CD14-positive monocyte (primary cell): ENCODE measurements at regions not wholly inside any gene's neighbourhood (a gene's known extent, or its start where the extent isn't known, plus 50 kb on each side); places are given as distances from the start of the nearest gene placed in this dataset.

ENCODE experiments used
- DNase-seq, 3 donors: peaks; one replicate each; pipeline ENCODE4 v3.0.0-alpha.2; 2011 to 2022
- H2AFZ ChIP-seq: 2 replicates; pipeline ENCODE4 v1.6.0; 2012; ENCODE audit warnings: mild to moderate bottlenecking, low read depth, low read length, inconsistent platforms; ENCODE audit not compliant: insufficient read depth, poor library complexity, severe bottlenecking
- H3K27ac ChIP-seq, 2 donors: 1 replicate in 1 of 2; 2 replicates in 1 of 2; pipeline ENCODE4 v1.5.1; 2012 to 2013; ENCODE audit warnings: low read length in 2 of 2, control low read depth in 1 of 2, inconsistent platforms in 1 of 2, low read depth in 1 of 2, mild to moderate bottlenecking in 1 of 2
- H3K27me3 ChIP-seq, 2 donors: one replicate each; pipeline versions ENCODE4 v1.6.0 to v1.6.1; 2011 to 2013; ENCODE audit warnings: low read length in 2 of 2; ENCODE audit not compliant: control insufficient read depth in 2 of 2, insufficient read depth in 2 of 2
- H3K36me3 ChIP-seq, 2 donors: replicated peaks in 1 of 2; 1 replicate in 1 of 2; 2 replicates in 1 of 2; pipeline versions ENCODE4 v1.5.1 to v1.6.1; 2012 to 2013; ENCODE audit warnings: low read length in 2 of 2, control low read depth in 1 of 2, inconsistent platforms in 1 of 2, mild to moderate bottlenecking in 1 of 2; ENCODE audit not compliant: insufficient read depth in 2 of 2, control insufficient read depth in 1 of 2
- H3K4me1 ChIP-seq, 2 donors: 1 replicate in 1 of 2; 2 replicates in 1 of 2; pipeline versions ENCODE4 v1.5.1 to v1.6.1; 2012 to 2013; ENCODE audit warnings: low read length in 2 of 2, control low read depth in 1 of 2, inconsistent platforms in 1 of 2, mild to moderate bottlenecking in 1 of 2, moderate library complexity in 1 of 2; ENCODE audit not compliant: insufficient read depth in 2 of 2, control insufficient read depth in 1 of 2
- H3K4me2 ChIP-seq: replicated peaks from 2 replicates; pipeline ENCODE3; 2012; ENCODE audit warnings: low read length, moderate library complexity, mild to moderate bottlenecking; ENCODE audit not compliant: poor library complexity, severe bottlenecking; ENCODE audit errors: extremely low read depth
- H3K4me3 ChIP-seq, 3 experiments: fragments of 200-600 bp in 1 of 3; sonication (generic) in 1 of 3; replicated peaks in 1 of 3; 1 replicate in 2 of 3; 2 replicates in 1 of 3; pipeline ENCODE4 v1.5.1; 2011 to 2013; ENCODE audit warnings: low read length in 3 of 3, mild to moderate bottlenecking in 3 of 3, control low read depth in 2 of 3, low read depth in 2 of 3, inconsistent platforms in 1 of 3, moderate library complexity in 1 of 3
- H3K79me2 ChIP-seq: 2 replicates; pipeline ENCODE4 v1.6.0; 2012; ENCODE audit warnings: mild to moderate bottlenecking, control low read depth, inconsistent platforms, low read length, moderate library complexity; ENCODE audit not compliant: insufficient read depth
- H3K9ac ChIP-seq: 2 replicates; pipeline ENCODE4 v1.6.0; 2017; ENCODE audit warnings: low read length, mild to moderate bottlenecking; ENCODE audit not compliant: insufficient read depth, poor library complexity, severe bottlenecking
- H3K9me3 ChIP-seq, 2 donors: replicated peaks in 1 of 2; 1 replicate in 1 of 2; 2 replicates in 1 of 2; pipeline versions ENCODE4 v1.5.1 to v1.6.1; 2012 to 2013; ENCODE audit warnings: low read length in 2 of 2, control low read depth in 1 of 2; ENCODE audit not compliant: control insufficient read depth in 1 of 2, insufficient read depth in 1 of 2
- H4K20me1 ChIP-seq: 2 replicates; pipeline ENCODE4 v1.6.0; 2012; ENCODE audit warnings: mild to moderate bottlenecking, low read length, control low read depth, moderate library complexity; ENCODE audit not compliant: insufficient read depth
- H3K27ac Mint-ChIP-seq, 7 donors: one replicate each; pipeline ENCODE4 v1.8.0; 2020; ENCODE audit warnings: mild to moderate bottlenecking in 7 of 7, mixed read lengths in 7 of 7, moderate library complexity in 6 of 7, inconsistent platforms in 2 of 7
- H3K27me3 Mint-ChIP-seq, 3 donors: one replicate each; pipeline ENCODE4 v1.8.0; 2021 to 2022; ENCODE audit warnings: low read depth in 3 of 3, mild to moderate bottlenecking in 3 of 3, mixed read lengths in 3 of 3, moderate library complexity in 3 of 3, inconsistent platforms in 1 of 3
- H3K36me3 Mint-ChIP-seq, 2 donors: one replicate each; pipeline ENCODE4 v1.8.0; 2020; ENCODE audit warnings: mixed read lengths in 2 of 2, inconsistent platforms in 1 of 2, mild to moderate bottlenecking in 1 of 2
- H3K4me1 Mint-ChIP-seq: one replicate; pipeline ENCODE4 v1.8.0; 2020; ENCODE audit warnings: mild to moderate bottlenecking, mixed read lengths
- H3K4me3 Mint-ChIP-seq, 2 donors: one replicate each; pipeline ENCODE4 v1.8.0; 2020; ENCODE audit warnings: mild to moderate bottlenecking in 2 of 2, mixed read lengths in 2 of 2, moderate library complexity in 1 of 2
- H3K9me3 Mint-ChIP-seq, 7 donors: one replicate each; pipeline ENCODE4 v1.8.0; 2020 to 2022; ENCODE audit warnings: mixed read lengths in 7 of 7, mild to moderate bottlenecking in 6 of 7, moderate library complexity in 6 of 7, inconsistent platforms in 2 of 7
- CTCF ChIP-seq: fragments of 200-600 bp; IDR thresholded peaks from one replicate; pipeline ENCODE4 v1.8.0; 2022; ENCODE audit warnings: antibody characterized with exemption, mild to moderate bottlenecking
- WGBS: methylation state at CpG from one replicate; pipeline ENCODE4 v1.1.5; 2013; ENCODE audit warnings: missing lambda C conversion rate; ENCODE audit not compliant: insufficient coverage; 5-methylcytosine and 5-hydroxymethylcytosine counted together
- intact Hi-C, 2 donors: fragments of 100-400 bp; cut with micrococcal nuclease; formaldehyde crosslinking; loops; one replicate each; pipeline versions ENCODE4 v1.15.0 to v1.15.1; 2023

GRCh38 chr13:21976159-21976558 lies 305.3 kb downstream of the FGF9 start:
- Histone ChIP-seq H3K4me2 (no peak overlapping the region), H3K9me3 (no peaks in the 10 kb centered on the region), H3K9ac (no peak overlapping the region), H3K27ac (no peak overlapping the region), H2AFZ (no peak overlapping the region), H3K4me1 (no peaks in the 10 kb centered on the region), H3K36me3 (no peaks in the 10 kb centered on the region), H3K79me2 (no peaks in the 10 kb centered on the region), H3K4me3 (no peak overlapping the region), H3K27me3 (no peaks in the 10 kb centered on the region), H4K20me1 (no peaks in the 10 kb centered on the region)
- no peak for TF ChIP-seq CTCF
- Mint-ChIP-seq H3K9me3 (peaks cover 0 to 4% (median 0%) of the 10 kb centered on the region in 7 donors), H3K4me3 (no peak overlapping the region), H3K4me1 (no peaks in the 10 kb centered on the region), H3K36me3 (no peaks in the 10 kb centered on the region), H3K27ac (peak overlapping the region in 1 of 7 donors; percentile 6), H3K27me3 (peaks cover 0 to 2% (median 0%) of the 10 kb centered on the region in 3 donors)
- intact Hi-C loops: no loop called here
- no peak for DNase-seq
- 86% methylated on average over 9 of the region's 10 CpGs for WGBS

GRCh38 chr13:21979161-21979806 lies 308.4 kb downstream of the FGF9 start:
- Histone ChIP-seq H3K36me3 (no peaks in the 10 kb centered on the region), H3K27ac (no peak overlapping the region), H3K9me3 (no peaks in the 10 kb centered on the region), H3K4me1 (no peaks in the 10 kb centered on the region), H3K27me3 (no peaks in the 10 kb centered on the region), H2AFZ (no peak overlapping the region), H4K20me1 (no peaks in the 10 kb centered on the region), H3K79me2 (no peaks in the 10 kb centered on the region), H3K4me3 (no peak overlapping the region), H3K9ac (no peak overlapping the region), H3K4me2 (no peak overlapping the region)
- H3K4me1 Mint-ChIP-seq: no peaks in the 10 kb centered on the region
- peaks cover 0 to 2% (median 0%) of the 10 kb centered on the region in 3 donors for H3K27me3 Mint-ChIP-seq
- no peak for DNase-seq
- intact Hi-C loops: no loop called here
- TF ChIP-seq CTCF: no peak
- H3K27ac Mint-ChIP-seq: no peak overlapping the region
- WGBS: 79% methylated on average over 13 of the region's 20 CpGs
- H3K4me3 Mint-ChIP-seq: no peak overlapping the region
- no peaks in the 10 kb centered on the region for H3K36me3 Mint-ChIP-seq
- H3K9me3 Mint-ChIP-seq: peaks cover 0 to 2% (median 0%) of the 10 kb centered on the region in 7 donors
